ENCODE measurements at regions not wholly inside any gene's neighbourhood (a gene's known extent, or its start where the extent isn't known, plus 50 kb on each side); places are given as distances from the start of the nearest gene placed in this dataset.
"Not testable (repeated sequence)": the region's sequence is repeated elsewhere in the genome, so short reads cannot be mapped to it uniquely, and the experiment has no call there.

DNA sequence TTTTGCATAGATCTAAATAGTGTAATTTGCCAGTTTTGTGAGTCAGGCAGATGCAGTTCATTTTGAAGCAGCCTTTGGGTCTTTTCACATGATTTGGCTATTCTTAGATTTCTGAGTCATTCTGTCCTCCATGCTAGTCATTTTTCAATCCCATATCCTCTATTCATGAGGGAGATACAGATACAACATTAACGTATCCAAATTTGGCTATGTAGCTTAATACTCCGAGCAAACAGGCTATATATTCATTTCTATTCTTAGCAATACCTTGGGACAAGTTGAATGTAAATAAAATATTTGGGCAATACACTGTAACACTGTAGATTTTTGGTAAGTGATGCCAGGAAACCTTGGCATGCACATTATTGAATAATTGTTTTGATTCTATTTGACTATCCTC is 270.7 kb upstream of the PDE3A start:
- no peak for DNase-seq

DNA sequence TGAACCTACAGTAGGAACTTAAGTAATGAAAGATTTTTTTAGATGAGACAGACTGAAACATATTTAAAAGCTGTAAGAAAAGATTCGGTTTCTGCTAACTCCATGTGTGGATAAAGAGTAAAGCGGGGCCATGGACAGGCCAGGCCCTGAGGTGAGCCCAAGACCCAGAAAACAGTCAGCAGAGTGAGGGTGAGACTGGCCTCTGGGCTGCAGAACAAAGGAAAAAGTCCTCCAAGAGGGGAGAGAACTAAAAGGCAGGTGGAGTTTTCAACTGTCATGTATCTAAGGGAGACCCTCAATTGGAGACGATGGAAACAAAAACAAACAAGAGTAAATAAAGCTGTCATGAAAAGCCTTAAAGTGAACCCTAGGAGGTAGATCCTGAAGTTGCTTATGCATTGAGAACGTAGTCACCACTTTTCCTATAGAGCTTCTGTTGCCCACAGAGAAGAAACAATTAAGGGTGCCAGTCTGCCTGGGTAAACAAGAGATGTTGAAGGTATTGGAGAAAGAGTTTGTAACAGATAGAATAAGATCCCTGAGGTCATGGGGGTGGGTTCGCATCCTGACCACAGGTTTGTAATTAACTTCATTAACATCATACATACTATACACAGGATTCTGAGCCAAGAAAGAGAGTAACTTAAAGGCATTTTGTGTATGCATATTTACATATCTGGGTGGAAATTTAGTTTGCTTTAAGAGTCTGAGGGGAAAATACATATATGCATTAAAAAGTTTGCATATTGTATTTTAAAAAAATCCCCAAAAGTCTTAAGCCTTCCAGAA is 268.7 kb upstream of the PDE3A start:
- DNase-seq = no peak

DNA sequence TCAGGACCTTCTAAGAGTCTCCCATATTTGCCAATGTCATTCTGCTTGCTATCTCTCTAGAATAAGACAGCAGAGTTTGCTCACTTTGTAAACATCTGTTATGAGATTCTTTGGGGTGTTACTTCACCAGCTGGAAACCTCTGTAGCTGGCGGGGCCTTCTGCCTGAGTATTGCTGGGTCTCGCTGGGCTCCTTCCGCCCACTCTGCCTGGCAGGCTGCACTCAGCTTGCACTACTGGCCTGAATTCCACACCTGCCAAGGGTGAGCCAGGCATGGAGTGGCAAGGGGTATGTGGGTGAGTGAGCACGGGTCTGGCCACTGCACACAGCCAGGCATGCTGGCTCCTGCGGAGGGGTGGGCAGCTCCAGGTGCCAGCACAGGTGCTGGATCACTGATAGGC is 267.3 kb upstream of the PDE3A start:
- DNase-seq = no peak

DNA sequence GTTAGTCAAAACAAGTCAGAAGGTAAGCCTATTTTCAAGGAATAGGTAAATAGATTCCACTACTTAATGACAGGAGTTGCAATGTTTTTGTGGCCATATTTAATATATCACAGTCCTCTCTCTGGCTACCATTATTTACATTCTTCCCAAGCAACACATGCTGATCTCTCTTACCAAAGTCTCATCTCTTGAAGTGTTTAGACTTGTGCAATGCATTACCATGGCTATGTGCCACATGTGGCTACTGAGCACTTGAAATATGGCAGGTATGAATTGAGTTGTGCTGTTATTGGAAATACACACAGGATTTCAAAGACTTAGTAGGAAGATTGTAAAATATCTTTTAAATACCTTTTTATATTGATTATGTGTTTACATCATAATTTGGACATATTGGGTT is 262.4 kb upstream of the PDE3A start:
- DNase-seq = no peak

DNA sequence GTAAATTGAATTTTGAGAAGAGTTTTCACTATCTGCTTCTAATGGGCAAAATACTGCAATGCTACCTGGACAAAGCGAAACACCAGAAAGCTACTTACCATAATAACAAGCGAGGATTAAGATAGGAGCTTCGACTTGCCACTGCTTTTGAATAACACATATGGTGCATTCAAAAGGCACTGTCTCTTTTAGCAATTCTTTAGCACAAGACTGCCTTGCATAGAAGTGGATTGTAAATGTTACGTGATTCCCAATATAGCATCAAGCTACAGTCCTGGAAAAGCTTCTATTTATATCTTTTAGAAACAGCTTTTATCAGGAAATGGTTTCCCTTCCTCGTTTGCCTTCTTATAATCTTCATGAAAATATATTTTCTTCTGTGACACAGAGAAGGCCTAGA is 258.7 kb upstream of the PDE3A start:
- DNase-seq = no peak

DNA sequence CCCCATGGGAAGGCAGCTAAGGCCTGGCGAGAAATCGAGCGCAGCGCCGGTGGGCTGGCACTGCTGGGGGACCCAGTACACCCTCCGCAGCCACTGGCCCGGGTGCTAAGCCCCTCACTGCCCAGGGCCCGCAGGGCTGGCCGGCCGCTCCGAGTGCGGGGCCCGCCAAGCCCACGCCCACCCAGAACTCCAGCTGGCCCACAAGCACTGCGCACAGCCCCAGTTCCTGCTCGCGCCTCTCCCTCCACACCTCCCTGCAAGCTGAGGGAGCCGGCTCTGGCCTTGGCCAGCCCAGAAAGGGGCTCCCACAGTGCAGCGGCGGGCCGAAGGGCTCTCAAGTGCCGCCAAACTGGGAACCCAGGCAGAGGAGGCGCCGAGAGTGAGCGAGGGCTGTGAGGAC is 253.0 kb upstream of the PDE3A start:
- DNase-seq = not testable (repeated sequence)

DNA sequence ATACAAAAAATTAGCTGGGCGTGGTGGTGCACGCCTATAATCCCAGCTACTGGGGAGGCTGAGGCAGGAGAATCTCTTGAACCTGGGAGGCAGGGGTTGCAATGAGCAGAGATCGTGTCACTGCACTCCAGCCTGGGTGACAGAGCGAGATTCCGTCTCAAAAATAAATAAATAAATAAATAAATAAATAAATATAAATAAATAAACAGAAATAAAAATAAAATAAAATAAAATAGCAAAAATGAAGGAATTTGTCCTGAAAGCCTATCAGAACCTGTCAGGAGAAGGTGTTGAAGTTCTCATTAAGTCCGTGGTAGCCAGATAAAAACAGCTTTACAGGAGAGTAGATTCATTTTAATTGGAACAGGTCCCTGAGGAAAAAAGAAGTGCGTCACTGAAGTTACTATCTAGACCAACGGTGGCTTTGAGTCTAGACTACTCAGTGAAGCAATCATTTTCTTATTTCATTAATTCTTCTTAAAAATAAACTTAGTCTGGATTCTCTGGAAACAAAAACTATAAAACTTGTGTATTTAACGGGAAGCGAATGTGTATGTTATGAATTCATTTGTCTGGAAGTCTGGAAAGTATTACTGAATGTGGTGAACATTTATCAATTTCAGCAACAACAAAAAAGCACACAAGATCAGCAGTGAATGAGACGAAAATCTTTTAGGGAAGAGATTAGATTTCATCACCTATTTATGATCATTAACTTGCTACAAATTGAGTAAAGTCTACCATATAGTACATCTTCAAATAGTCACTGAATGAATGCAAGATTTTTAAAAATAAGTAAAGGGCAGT is 248.5 kb upstream of the PDE3A start:
- no peak for DNase-seq

DNA sequence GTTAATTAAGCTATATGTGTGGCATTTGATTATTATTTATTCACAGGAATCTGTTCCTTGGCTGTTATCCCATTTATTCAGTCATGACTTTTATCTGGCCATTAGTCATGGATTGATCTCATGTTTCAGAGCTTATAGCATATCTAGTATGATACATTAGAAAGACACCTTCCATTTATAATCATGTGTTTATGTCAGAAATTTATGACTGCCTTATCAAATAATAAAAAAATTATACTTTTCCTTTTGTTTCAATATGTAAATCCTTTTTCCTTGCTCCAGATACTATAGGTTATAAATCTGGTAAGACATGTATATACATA is 248.0 kb upstream of the PDE3A start:
- no peak for DNase-seq

DNA sequence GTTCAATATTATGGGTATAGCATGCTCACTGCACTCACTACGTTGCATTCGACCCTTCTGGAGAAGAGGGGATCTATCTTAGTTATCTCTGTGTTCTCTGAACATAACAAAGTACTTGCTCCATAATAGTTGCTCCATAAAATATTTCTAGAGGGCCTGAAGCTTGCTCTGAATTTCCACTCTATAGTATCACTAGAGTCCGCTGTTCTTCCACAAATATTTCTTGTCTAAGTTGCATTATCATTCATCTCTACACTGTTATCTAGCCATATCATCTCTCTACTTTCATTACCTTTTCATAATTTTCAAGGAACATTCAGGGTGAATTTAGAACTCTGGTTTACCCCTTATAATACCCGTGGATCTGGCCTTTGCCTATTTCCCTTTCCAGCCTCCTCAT is 246.1 kb upstream of the PDE3A start:
- no peak for DNase-seq

DNA sequence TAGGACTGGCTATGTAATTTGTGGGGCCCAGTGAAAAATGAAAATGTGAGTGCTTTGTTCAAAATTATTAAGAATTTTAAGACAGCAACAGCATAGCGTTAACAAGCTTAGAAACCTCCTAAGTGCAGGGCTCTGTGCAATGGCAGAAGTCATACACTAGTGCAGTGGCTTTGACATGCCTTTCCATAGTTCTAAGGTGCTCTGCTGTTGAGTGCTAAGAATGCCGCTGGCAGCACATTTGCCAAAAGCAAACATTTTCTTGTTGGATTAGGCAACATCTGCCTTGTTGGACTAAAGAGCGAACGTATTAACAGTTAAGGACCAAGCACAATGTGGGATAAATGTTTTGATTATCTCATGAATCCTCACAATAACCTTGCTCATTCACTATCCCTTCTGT is 244.9 kb upstream of the PDE3A start:
- no peak for DNase-seq

DNA sequence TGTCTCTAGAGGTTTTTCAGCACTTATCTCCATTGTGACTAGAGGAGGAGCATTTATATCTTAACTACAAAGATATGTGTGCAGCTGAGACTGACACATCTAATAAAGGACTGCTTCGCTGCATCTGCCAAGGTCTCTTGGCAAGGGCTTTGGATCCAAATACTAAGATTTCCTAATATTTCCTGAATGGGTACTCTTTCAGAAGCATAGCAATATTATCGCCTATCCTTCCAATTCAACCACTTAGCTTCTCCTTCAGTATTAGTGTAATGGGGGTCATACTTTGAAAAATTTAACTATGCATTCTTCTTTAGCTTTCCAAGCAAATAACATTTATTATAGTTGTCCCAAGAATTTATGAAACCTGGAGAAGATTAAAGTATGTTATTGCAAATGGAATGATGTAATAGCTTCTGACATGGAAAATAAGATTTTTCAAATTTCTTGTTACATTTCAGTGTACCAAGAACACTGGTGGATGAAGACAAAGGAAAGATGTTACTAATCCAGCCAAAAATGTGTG is 243.0 kb upstream of the PDE3A start:
- no peak for DNase-seq

DNA sequence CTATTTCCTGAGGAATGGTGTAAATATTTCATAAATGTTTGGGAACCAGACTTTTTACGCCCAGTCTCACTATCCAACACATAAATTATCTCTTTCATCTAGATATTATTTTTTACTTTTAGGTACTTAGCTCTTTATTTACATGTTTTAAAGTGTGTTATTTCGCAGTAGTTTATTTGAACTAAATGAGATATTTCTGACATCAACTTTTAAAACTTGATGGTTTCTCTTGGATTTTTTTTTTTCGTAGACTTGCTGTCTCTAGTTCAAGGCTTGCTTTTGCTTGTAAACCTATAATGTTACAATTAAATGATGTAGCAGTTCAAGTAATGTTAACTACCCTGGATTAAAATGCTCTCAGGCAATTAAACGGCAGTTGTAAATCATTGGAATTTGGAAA is 241.7 kb upstream of the PDE3A start:
- DNase-seq = no peak

DNA sequence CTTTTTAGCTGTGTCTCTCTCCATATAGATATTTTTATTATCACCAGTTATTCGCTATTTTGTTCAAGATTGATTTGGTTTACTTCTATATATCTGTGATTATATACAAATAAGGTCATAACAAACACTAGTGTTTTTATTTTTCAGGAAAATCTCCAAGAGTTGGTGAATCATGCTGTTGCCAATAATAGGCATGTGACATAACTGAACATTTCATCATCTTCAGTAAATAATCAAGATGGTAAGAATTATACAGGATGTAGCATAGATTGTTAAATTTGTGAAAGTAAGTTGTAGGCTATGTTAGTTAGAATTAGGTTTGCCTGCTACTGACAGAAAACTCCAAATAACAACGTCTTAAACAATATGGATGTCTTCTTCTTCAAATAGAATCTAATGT is 240.9 kb upstream of the PDE3A start:
- DNase-seq = no peak

DNA sequence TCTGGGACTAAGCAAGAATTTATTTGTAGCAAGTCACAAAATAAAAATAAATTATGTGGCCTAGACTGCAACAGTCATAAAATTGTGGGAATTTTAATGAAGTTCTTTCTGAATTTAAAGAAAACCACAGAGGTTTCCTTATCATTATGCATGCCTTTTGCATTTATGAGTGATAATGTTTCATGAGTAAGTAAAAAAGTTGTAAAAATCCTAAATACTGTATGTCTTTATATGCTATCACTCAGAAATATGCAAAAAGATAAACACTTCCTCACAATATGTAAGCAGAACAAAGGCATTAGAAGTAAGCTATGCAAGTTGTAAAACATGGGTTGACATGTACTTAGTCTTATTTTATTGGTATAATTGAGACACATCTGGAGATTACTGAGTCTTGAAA is 239.4 kb upstream of the PDE3A start:
- DNase-seq = no peak

DNA sequence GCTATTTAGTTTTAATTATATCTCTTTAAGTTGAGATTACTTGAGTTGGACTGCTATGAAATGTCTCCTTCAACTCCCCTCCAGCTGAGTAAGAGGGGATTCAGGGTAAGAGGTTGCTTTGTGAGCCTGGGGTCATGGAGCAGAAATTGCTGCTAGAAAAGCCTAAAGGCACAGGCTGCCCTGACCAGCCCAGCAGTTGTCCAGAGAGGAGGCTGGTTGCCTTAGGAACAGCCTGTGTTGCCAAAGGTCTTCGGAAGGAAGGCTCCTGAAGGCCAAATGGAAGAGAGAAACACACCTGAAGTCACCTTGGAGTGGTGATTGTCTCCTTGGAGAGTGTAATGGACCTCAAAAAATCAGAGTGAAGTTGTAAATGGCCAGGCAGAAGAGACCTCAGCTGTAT is 235.5 kb upstream of the PDE3A start:
- DNase-seq = no peak

DNA sequence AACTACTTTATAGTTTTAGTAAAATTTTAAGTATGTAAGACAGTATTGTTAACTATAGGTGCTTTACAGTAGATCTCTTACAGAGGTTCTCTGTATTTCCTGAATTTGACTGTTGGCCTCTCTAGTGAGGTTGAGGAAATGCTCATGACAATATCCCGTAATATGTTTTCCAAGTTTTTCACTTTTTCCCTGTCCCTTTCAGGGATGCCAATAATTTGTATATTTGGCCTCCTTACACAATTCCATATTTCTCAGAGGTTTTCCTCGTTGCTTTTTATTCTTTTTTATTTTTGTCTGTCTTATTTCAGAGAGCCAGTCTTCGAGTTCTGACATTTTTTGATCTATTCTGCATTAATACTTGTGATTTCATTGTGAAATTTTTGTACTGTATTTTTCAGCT is 233.7 kb upstream of the PDE3A start:
- DNase-seq = no peak

DNA sequence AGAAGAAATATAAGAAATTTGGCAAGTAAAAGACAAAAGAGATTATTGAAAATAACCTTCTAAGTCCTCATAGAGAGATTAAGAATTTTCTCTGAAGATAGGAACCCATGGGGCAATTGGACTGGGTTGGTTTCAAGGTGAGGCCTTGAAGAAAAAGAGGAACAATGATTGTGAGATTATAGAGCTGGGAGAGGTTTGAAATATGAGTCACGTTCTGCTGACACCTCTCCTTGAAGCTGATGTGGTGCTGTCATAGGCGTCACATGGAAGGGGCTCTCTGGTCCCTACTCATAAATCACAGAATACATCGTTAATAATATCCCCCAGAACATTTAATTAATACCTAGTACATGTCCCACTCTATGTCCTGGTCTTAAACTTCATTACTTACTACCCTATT is 227.6 kb upstream of the PDE3A start:
- no peak for DNase-seq

DNA sequence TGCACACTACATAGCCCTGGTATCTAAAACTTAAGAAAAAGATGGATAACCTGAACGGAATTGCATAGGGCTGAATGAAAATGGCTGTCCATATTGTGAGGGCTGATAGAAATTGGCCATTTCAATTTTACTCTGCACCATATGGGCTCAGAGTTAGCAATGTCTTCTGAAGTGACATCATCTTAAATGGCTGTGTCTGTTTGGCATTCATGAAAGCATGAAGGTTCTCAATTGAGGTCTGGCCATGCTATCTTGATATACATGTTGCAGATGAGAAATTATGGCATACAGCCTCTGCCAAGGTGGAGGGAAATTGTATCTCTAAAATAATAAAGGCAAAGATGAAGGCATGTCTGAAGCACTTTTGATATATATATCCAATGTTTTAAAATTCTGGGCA is 226.0 kb upstream of the PDE3A start:
- no peak for DNase-seq

DNA sequence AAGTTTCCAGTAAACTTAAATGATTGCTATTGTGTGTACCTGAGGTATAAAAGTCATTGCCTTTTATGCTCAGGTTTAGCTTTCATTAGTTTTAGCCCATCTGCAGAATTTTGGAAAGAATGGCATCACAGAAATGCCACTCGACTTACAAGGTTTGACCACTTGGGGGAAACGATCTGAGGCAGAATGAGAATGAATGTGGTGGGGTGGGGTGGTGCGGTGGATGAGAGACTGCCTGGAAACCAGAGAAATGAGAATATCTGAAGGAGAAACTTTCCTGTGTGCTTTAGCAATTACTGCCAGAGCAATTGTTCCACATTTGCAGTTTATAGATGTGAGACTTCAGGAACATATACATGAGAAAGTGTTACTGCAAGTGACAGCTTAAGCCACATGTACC is 225.4 kb upstream of the PDE3A start:
- no peak for DNase-seq

DNA sequence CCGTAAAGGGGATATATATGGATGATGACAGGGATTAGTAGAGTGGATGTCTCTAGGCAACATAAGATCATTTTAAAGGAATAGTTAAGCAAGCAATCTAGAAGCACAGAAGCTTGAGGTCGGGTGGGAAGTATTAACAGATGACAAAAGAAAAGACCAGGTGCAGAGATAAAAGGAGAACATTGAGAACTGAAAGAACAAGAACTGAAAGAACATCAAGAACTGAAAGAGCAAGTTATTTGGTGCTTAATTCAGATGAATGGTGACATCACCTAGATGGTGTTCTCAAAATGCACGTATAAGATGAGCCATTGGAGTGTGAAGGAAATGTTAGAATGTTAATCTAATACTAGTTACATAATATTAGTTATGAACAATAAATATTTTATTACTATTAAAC is 224.0 kb upstream of the PDE3A start:
- DNase-seq = no peak

DNA sequence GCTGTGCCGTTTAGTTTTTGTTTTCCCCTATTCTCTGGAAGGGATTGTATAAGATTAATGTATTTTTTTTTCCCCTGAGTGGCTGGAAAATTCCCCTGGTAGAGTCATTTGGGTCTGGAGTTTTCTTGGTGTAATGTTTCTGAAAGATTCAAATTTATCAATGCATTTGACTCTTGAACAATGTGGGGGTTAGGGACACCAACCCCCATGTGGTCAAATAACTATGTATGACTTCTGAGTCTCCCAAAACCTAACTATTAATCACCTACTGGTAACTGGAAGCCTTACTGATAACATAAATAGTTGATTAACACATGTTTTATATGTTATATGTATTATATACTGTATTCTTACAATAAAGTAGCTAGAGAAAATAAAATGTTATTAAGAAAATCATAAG is 220.1 kb upstream of the PDE3A start:
- DNase-seq = no peak

DNA sequence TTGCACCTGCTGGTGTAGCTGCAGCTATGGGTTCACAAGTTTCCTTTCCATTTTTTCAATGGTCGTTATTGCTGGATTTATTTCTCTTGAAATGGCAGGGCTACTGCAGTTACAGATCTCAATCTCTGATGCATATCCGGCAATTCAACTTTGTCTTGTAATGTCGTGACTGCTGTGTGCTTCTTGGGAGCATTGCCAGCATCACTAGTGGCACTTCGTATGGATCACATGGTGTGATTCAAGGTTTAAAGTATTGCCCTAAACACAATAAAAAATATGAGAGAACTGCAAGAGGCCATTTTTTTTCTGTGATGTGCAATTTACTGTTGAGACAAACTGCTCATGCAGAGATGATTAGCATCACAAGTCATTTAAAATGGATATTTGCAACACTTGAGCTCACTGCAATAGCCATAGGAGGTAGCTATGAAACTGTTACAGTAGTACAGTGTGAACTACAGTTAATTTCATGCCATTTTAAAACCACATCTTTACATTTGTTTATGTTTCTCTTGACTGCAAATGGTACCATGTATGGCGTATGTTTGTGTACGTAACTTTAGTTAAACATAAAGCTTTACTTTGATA is 217.4 kb upstream of the PDE3A start:
- no peak for DNase-seq

DNA sequence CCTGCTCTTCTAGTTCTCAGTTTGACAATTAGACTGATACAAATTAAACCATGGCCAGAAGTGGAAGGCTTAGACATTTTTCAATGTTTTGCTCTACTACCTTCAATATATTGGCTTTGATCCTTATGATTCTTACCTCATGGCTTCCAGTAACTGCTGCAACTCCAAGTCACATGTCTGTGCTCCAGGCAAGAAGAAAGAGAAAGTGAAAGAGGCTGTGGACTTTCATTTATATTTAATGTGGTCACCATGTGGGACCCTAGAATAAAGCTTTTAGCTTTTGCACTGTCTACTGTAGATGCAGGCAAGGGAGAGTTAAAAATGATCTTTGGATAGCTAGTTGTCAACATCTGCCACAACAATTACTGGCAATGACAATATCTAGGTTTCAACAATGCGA is 214.3 kb upstream of the PDE3A start:
- no peak for DNase-seq

DNA sequence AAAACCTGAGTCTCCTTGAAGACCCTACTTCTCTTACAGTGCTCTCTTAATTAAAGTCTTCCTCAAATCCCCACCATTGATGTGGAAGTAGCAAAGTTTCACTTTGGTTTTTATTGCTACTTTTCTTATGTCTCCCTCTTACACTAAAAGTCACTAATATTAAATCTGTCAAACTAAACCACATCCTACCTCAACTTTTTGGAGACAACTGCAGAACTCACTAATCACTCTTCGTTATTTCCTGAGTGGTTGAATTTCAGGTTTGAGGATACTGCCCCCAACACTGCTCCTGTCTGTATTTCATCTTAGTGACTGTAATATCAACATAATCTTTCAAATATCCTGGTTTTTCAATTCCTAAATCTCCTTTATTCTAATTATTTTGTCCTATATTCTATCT is 213.0 kb upstream of the PDE3A start:
- DNase-seq = no peak

Data from NCI-H226 (cell line).